OCI-LY7 (cell line): ENCODE measurements at regions not wholly inside any gene's neighbourhood (a gene's known extent, or its start where the extent isn't known, plus 50 kb on each side); places are given as distances from the start of the nearest gene placed in this dataset.

ENCODE experiments used
- EZH2phosphoT487 ChIP-seq: fragments of 200-600 bp; sonication (generic); IDR thresholded peaks from 2 replicates; pipeline ENCODE4 v1.6.1; 2018; ENCODE audit warnings: low read depth, borderline replicate concordance, mild to moderate bottlenecking, mixed run types, antibody characterized with exemption, low read length, moderate library complexity, mixed read lengths
- TF ChIP-seq, protein P1 (sequence below): fragments of 200-600 bp; sonication (generic); conservative IDR thresholded peaks from 2 replicates; pipeline ENCODE4 v1.5.1; 2014; ENCODE audit warnings: mild to moderate bottlenecking, antibody characterized with exemption, low read length, moderate library complexity, mixed read lengths

DNA sequence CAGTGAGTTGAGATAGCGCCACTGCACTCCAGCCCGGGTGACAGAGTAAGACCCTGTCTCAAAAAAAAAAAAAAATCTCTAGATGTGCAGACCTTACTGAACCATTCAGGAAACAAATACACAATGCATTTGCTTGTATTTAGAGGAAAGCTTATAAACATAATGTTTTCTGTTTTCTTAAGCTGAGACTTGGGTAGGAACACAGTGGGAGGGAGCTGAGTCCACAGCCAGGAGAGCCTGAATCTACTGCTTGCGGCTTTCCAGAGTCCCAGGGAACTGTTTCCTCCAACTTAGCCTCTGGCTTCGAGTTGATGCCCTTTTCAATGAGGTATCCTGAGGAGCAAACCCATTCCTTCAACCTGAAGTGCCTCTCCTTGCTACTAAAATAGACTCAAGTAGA lies 83.0 kb upstream of the PITRM1 start:
- TF ChIP-seq, protein P1, sequence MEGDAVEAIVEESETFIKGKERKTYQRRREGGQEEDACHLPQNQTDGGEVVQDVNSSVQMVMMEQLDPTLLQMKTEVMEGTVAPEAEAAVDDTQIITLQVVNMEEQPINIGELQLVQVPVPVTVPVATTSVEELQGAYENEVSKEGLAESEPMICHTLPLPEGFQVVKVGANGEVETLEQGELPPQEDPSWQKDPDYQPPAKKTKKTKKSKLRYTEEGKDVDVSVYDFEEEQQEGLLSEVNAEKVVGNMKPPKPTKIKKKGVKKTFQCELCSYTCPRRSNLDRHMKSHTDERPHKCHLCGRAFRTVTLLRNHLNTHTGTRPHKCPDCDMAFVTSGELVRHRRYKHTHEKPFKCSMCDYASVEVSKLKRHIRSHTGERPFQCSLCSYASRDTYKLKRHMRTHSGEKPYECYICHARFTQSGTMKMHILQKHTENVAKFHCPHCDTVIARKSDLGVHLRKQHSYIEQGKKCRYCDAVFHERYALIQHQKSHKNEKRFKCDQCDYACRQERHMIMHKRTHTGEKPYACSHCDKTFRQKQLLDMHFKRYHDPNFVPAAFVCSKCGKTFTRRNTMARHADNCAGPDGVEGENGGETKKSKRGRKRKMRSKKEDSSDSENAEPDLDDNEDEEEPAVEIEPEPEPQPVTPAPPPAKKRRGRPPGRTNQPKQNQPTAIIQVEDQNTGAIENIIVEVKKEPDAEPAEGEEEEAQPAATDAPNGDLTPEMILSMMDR = no peak
- TF ChIP-seq EZH2phosphoT487 = no peak
